PC-9 (cell line): ENCODE measurements at regions not wholly inside any gene's neighbourhood (a gene's known extent, or its start where the extent isn't known, plus 50 kb on each side); places are given as distances from the start of the nearest gene placed in this dataset.

ENCODE experiments used
- CTCF ChIP-seq: fragments of 200-600 bp; sonication (generic); conservative IDR thresholded peaks from 2 replicates; pipeline ENCODE4 v1.6.1; 2017; ENCODE audit warnings: mixed run types, antibody characterized with exemption, mild to moderate bottlenecking, moderate library complexity
- EZH2 ChIP-seq: fragments of 200-600 bp; sonication (generic); IDR thresholded peaks from 2 replicates; pipeline ENCODE4 v1.8.0; 2017; ENCODE audit warnings: antibody characterized with exemption, low read depth

GRCh38 chr1:232404981-232405731 is 224.8 kb downstream of the SIPA1L2 start:
- TF ChIP-seq CTCF, result no peak
- no peak for TF ChIP-seq EZH2
